Cardiac muscle cell (in vitro differentiated cells and primary cell): ENCODE measurements at regions not wholly inside any gene's neighbourhood (a gene's known extent, or its start where the extent isn't known, plus 50 kb on each side); places are given as distances from the start of the nearest gene placed in this dataset.

Experiments used
- DNase-seq, 2 donors: peaks; one replicate each; pipeline versions ENCODE4 v3.0.0 to v3.0.0-alpha.2; 2010 to 2017; ENCODE audit warnings: low read depth in 1 of 2, low spot score in 1 of 2
- H3K27ac ChIP-seq: fragments of 200-600 bp; sonication (generic); 2 replicates; pipeline ENCODE4 v1.5.1; 2016
- H3K27me3 ChIP-seq: fragments of 200-600 bp; sonication (generic); 2 replicates; pipeline ENCODE4 v1.6.0; 2016; ENCODE audit warnings: control low read depth
- H3K36me3 ChIP-seq: fragments of 200-600 bp; sonication (generic); 2 replicates; pipeline ENCODE4 v1.5.1; 2016; ENCODE audit warnings: control low read depth
- H3K4me1 ChIP-seq: fragments of 200-600 bp; sonication (generic); 2 replicates; pipeline ENCODE4 v1.8.1; 2017; ENCODE audit warnings: low read depth, mild to moderate bottlenecking, mixed run types
- H3K4me3 ChIP-seq: fragments of 200-600 bp; sonication (generic); 2 replicates; pipeline ENCODE4 v1.5.1; 2016; ENCODE audit warnings: mild to moderate bottlenecking
- H3K9me3 ChIP-seq: fragments of 200-600 bp; sonication (generic); 2 replicates; pipeline ENCODE4 v1.5.1; 2017; ENCODE audit warnings: low read depth, mild to moderate bottlenecking, control low read depth
- TF ChIP-seq, protein P1 (sequence below): IDR thresholded peaks from 2 replicates; pipeline ENCODE4 v1.5.1; 2012; ENCODE audit warnings: low read depth, mild to moderate bottlenecking, low read length

DNA sequence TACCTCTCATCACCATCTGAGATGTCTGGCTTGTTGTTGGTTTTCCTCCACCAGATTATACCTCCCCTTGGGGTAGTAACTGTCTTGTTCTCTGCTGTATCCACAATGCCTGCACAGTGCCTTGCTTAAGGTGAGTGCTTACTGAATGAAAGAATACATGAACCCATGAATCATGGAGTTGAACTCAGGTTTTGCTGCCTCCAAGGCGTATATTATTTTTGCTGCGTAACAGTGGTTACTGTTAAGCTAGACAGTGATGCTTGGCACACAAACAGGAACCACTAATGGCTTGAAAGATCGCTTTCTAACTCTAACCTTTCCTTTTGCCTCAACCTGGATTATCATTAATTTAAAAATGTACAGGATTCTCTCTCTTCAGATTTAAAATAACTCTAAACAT, 695.8 kb downstream of the TOX3 start:
- no peaks in the 10 kb centered on the region for H3K9me3 ChIP-seq
- TF ChIP-seq, protein P1, sequence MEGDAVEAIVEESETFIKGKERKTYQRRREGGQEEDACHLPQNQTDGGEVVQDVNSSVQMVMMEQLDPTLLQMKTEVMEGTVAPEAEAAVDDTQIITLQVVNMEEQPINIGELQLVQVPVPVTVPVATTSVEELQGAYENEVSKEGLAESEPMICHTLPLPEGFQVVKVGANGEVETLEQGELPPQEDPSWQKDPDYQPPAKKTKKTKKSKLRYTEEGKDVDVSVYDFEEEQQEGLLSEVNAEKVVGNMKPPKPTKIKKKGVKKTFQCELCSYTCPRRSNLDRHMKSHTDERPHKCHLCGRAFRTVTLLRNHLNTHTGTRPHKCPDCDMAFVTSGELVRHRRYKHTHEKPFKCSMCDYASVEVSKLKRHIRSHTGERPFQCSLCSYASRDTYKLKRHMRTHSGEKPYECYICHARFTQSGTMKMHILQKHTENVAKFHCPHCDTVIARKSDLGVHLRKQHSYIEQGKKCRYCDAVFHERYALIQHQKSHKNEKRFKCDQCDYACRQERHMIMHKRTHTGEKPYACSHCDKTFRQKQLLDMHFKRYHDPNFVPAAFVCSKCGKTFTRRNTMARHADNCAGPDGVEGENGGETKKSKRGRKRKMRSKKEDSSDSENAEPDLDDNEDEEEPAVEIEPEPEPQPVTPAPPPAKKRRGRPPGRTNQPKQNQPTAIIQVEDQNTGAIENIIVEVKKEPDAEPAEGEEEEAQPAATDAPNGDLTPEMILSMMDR, result no peak
- DNase-seq, result no peak

DNA sequence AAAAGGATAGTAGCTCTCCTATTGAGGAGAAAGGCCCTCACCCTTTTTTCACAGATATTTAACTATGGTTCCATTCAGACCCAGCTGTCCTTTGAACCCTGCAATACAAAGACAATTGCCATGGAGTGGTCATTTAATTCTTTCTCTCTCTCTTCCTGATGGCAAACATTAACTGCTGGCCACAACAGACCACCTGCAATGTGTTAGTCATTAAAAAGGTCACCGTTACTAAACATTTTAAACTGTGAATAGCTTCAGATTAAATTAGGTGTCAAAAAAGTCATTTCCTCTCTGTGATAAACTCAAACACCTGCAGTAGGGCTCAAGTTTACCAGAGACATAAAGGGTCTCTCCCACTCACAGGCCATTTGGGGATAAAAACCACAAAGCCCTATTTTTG, 697.2 kb downstream of the TOX3 start:
- H3K9me3 ChIP-seq, result no peaks in the 10 kb centered on the region
- no peak overlapping the region for H3K27ac ChIP-seq
- no peaks in the 10 kb centered on the region for H3K4me1 ChIP-seq
- TF ChIP-seq, protein P1, result no peak
- H3K36me3 ChIP-seq, result no peaks in the 10 kb centered on the region
- H3K27me3 ChIP-seq, result no peaks in the 10 kb centered on the region
- no peak for DNase-seq
- H3K4me3 ChIP-seq, result no peak overlapping the region

More for the DNA sequence above, 695.8 kb downstream of the TOX3 start:
- no peak overlapping the region for H3K27ac ChIP-seq
- H3K4me3 ChIP-seq, result no peak overlapping the region
- H3K27me3 ChIP-seq, result no peaks in the 10 kb centered on the region
- H3K36me3 ChIP-seq, result no peaks in the 10 kb centered on the region
- H3K4me1 ChIP-seq, result no peaks in the 10 kb centered on the region

DNA sequence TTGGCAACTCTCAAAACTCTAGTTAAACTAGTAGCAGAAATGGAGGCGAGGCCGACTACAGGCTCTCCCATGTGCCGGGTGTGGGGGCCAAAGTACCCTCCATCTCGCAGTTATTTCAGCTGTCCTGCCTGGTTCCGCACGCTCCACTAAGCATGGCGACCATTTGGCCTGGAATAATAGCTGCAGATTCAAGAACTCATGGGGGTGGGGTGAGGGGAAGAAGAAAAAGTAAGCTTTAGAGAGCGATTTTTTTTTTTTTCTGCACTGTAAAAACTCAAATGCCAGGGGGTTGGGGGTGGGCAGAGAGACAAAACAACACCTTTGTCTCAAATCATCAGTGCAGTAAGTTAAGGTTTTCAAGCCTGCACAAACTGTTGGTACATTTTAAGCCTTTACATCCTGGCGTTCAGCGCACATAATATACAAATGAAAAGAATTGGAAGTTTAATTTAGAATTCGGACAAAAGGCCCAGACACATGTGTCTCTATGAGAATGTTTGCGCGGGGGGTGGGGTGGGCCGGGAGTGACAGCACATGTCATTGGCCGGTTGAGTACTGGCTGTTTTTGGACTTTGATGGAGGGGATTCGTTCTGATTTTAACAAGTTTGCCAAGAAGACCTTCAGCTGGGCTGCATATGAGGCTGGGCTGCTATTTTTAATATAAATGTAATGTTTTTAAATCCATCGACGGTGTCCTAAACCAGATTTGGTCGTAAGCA, 694.7 kb upstream of the SALL1 start:
- Histone ChIP-seq H3K27ac (no peak overlapping the region), H3K9me3 (no peaks in the 10 kb centered on the region), H3K4me3 (no peak overlapping the region), H3K36me3 (no peaks in the 10 kb centered on the region), H3K4me1 (no peaks in the 10 kb centered on the region), H3K27me3 (no peaks in the 10 kb centered on the region)
- TF ChIP-seq, protein P1, result no peak
- DNase-seq, result no peak

DNA sequence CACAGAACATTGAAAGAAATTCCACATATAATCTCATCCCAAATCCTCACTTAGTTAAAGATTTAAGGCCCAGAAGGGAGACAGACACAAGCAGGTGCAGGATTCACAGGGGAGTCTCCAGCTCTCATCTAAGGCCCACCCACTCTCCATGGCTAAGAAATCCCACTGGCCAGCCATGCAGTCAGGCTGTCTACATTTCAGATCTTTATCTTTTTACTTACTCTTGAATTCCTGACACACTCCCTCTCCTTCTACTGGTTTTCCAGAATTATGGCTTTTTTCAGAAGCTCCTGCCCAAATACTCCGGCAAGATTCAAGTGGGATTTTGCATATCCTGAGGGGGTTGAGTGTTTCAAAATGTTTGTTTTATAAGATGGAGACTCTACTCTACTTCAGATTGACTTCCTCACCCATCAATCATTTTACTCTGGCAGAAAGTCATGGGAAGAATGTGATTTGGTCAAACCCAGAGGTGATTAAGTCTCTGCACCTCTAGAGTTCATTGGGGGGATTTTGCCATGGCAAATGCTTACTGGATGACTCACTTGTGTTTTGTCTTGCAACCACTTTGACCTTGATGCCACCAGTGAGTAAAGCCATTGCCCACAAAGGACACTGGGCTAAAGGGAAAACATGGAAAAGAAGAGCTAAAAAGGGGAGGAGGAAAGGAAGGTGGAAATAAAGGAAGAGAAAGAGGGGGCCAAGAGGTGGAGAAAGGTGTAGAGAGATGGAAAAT, 688.8 kb upstream of the SALL1 start:
- no peak overlapping the region for H3K4me3 ChIP-seq
- TF ChIP-seq, protein P1, result no peak
- no peaks in the 10 kb centered on the region for H3K9me3 ChIP-seq
- no peak for DNase-seq
- H3K4me1 ChIP-seq, result no peaks in the 10 kb centered on the region
- no peak overlapping the region for H3K27ac ChIP-seq
- H3K27me3 ChIP-seq, result no peaks in the 10 kb centered on the region
- H3K36me3 ChIP-seq, result no peaks in the 10 kb centered on the region

DNA sequence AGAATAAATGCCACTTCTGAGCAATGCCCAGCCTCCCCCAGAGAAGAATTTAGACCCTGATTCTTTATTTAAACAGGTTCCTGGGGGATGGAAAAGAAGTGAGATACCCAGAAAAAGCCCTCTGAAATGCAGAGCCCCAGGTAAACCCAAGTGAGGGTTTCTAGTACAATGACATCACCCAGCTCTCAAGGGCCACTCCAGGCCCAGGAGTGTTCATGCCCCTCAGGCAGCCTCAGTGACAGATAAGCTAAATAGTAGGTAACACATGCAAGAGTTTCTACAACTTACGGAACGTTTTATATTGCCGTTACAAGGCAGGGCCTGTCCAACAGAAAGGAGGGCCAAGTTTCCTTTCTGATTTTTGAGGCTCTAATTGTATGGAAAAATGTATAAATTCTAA, 683.7 kb upstream of the SALL1 start:
- DNase-seq, result peak in 1 of 2 donors; percentile 14
- no peaks in the 10 kb centered on the region for H3K36me3 ChIP-seq
- no peaks in the 10 kb centered on the region for H3K27me3 ChIP-seq
- no peak overlapping the region for H3K4me3 ChIP-seq
- TF ChIP-seq, protein P1, result no peak
- no peaks in the 10 kb centered on the region for H3K4me1 ChIP-seq
- H3K9me3 ChIP-seq, result no peaks in the 10 kb centered on the region
- H3K27ac ChIP-seq, result no peak overlapping the region
